Neural crest cell (in vitro differentiated cells): ENCODE measurements at regions not wholly inside any gene's neighbourhood (a gene's known extent, or its start where the extent isn't known, plus 50 kb on each side); places are given as distances from the start of the nearest gene placed in this dataset.

ENCODE experiments used
- DNase-seq: peaks from one replicate; pipeline ENCODE4 v3.0.0; 2021; ENCODE audit warnings: low read depth, mixed read lengths, low spot score
- H3K27ac Mint-ChIP-seq: one replicate; pipeline ENCODE4 v1.8.0; 2021; ENCODE audit warnings: mild to moderate bottlenecking, mixed read lengths; ENCODE audit not compliant: unreplicated experiment
- H3K27me3 Mint-ChIP-seq: 2 replicates; pipeline ENCODE4 v1.8.0; 2021; ENCODE audit warnings: low read depth, mild to moderate bottlenecking, mixed read lengths
- H3K36me3 Mint-ChIP-seq: 2 replicates; pipeline ENCODE4 v1.8.0; 2021; ENCODE audit warnings: low read depth, mild to moderate bottlenecking, mixed read lengths
- H3K4me1 Mint-ChIP-seq: 2 replicates; pipeline ENCODE4 v1.8.0; 2021; ENCODE audit warnings: mixed read lengths
- H3K4me3 Mint-ChIP-seq: one replicate; pipeline ENCODE4 v1.8.0; 2021; ENCODE audit warnings: mild to moderate bottlenecking, mixed read lengths
- H3K9me3 Mint-ChIP-seq: 2 replicates; pipeline ENCODE4 v1.8.0; 2021; ENCODE audit warnings: mixed read lengths
- TF ChIP-seq, protein P1 (sequence below): fragments of 200-600 bp; sonication (generic); conservative IDR thresholded peaks from 2 replicates; pipeline ENCODE4 v1.5.0; 2021; ENCODE audit warnings: antibody characterized with exemption, mild to moderate bottlenecking

DNA sequence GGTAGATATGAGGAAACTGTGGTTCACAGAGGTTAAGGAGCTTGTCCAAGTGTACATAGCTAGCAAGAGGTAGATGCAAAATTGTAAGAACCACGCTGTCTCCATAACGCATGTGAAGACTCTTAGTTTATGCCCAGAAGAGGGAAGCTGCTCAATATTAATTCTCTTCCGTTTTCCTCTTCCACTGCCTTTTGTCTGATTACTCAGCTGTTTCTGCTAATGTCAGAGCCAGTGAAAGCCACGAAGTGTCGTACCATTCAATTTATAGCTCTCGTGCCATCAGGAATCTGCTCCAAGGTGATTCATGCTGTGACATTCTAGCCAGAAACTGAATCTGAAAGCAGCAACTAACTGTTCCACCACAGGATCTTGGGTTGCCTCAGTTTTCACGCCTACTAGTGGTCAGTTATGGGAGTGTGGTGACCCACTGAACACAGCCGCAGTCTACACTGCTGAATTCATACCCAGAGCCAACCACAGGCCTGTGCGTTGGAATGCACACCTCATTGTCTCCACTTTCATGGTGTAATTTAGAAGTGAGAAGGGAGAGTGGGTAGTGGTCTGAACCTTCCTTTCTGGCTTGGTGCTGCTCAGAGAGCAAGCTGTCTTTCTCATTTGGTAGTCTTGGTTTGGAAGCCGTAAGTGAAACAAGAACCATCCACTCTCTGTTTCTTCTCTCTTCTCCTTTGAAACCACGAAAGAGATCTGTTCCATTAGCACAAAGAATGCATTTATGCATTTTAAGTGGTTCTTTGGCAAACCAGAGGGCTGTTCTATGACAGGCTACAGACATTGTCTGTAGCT, 74.2 kb upstream of the NAP1L1 start:
- TF ChIP-seq, protein P1, sequence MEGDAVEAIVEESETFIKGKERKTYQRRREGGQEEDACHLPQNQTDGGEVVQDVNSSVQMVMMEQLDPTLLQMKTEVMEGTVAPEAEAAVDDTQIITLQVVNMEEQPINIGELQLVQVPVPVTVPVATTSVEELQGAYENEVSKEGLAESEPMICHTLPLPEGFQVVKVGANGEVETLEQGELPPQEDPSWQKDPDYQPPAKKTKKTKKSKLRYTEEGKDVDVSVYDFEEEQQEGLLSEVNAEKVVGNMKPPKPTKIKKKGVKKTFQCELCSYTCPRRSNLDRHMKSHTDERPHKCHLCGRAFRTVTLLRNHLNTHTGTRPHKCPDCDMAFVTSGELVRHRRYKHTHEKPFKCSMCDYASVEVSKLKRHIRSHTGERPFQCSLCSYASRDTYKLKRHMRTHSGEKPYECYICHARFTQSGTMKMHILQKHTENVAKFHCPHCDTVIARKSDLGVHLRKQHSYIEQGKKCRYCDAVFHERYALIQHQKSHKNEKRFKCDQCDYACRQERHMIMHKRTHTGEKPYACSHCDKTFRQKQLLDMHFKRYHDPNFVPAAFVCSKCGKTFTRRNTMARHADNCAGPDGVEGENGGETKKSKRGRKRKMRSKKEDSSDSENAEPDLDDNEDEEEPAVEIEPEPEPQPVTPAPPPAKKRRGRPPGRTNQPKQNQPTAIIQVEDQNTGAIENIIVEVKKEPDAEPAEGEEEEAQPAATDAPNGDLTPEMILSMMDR: peak; percentile 68
- Mint-ChIP-seq H3K4me3 (no peak overlapping the region), H3K4me1 (peaks cover 3% of the 10 kb centered on the region), H3K27me3 (no peaks in the 10 kb centered on the region), H3K27ac (no peak overlapping the region), H3K9me3 (no peaks in the 10 kb centered on the region), H3K36me3 (no peaks in the 10 kb centered on the region)
- DNase-seq: peak; percentile 50

- H3K4me1 Mint-ChIP-seq: peaks cover 3% of the 10 kb centered on the region
- no peak overlapping the region for H3K4me3 Mint-ChIP-seq
- no peaks in the 10 kb centered on the region for H3K27me3 Mint-ChIP-seq
- TF ChIP-seq, protein P1: no peak
- H3K27ac Mint-ChIP-seq: no peak overlapping the region
- no peaks in the 10 kb centered on the region for H3K36me3 Mint-ChIP-seq
- DNase-seq: no peak
- H3K9me3 Mint-ChIP-seq: no peaks in the 10 kb centered on the region
Observed at GRCh38 chr12:76156726-76157125, 72.2 kb upstream of the NAP1L1 start.

- no peaks in the 10 kb centered on the region for H3K9me3 Mint-ChIP-seq
- no peak overlapping the region for H3K4me3 Mint-ChIP-seq
- no peaks in the 10 kb centered on the region for H3K27me3 Mint-ChIP-seq
- no peaks in the 10 kb centered on the region for H3K36me3 Mint-ChIP-seq
- no peak for DNase-seq
- H3K4me1 Mint-ChIP-seq: peaks cover 3% of the 10 kb centered on the region
- TF ChIP-seq, protein P1: no peak
- H3K27ac Mint-ChIP-seq: no peak overlapping the region
Observed at GRCh38 chr12:76156314-76156713, 71.8 kb upstream of the NAP1L1 start.

DNA sequence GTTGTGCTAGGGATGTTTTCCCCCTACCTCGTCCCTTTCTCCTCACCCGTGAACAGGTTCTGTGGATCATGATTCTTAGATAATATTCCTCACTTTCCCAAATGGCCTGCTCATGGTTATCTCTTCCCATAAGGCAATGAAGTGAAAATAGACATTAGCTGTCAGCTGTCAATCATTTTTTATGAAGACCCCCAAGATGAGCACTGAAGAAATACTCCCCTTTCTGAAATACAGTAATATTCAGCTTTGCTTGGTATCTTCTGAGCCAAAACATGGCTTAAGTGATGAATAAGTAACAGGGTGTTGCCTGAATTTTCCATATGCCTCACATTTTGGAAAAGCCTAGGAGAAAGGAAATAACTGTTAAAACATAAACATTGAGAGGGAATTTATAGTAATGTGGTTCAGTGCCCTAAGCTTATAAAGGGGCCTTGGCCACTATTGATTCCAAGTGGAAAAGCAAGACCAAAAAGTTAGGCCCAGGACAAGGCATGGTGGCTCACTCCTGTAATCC, 70.7 kb upstream of the NAP1L1 start:
- no peaks in the 10 kb centered on the region for H3K9me3 Mint-ChIP-seq
- peaks cover 3% of the 10 kb centered on the region for H3K4me1 Mint-ChIP-seq
- TF ChIP-seq, protein P1: no peak
- no peak overlapping the region for H3K4me3 Mint-ChIP-seq
- DNase-seq: no peak
- H3K27me3 Mint-ChIP-seq: no peaks in the 10 kb centered on the region
- no peaks in the 10 kb centered on the region for H3K36me3 Mint-ChIP-seq
- H3K27ac Mint-ChIP-seq: no peak overlapping the region

DNA sequence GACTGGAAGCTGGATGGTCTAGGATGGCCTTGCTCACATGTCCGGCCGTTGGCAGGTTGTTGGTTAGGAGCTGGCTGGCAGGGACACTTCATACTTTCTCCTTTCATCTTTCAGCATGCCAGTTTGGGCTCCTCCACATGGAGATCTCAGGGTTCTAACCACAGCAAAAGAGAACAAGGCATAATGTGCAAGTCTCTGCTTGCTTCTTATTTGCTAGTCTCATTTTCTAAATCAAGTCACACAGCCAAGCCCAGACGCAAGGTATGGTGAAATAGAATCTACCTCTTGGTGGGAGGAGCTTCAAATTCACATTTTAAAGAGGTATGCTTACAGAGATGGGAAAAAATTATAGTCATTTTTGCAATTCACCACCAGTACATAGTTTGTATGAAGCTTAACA, 69.1 kb upstream of the NAP1L1 start:
- no peaks in the 10 kb centered on the region for H3K36me3 Mint-ChIP-seq
- H3K9me3 Mint-ChIP-seq: no peaks in the 10 kb centered on the region
- H3K27ac Mint-ChIP-seq: no peak overlapping the region
- no peaks in the 10 kb centered on the region for H3K27me3 Mint-ChIP-seq
- DNase-seq: no peak
- TF ChIP-seq, protein P1: no peak
- H3K4me3 Mint-ChIP-seq: no peak overlapping the region
- H3K4me1 Mint-ChIP-seq: peaks cover 2% of the 10 kb centered on the region
